Trophoblast cell (in vitro differentiated cells and primary cell): ENCODE measurements at regions not wholly inside any gene's neighbourhood (a gene's known extent, or its start where the extent isn't known, plus 50 kb on each side); places are given as distances from the start of the nearest gene placed in this dataset.

Experiments
- DNase-seq, 2 donors: peaks; one replicate each; pipeline ENCODE4 v3.0.0-alpha.2; 2016
- H2AFZ ChIP-seq: 2 replicates; pipeline ENCODE4 v1.6.1; 2013; ENCODE audit warnings: low read length, moderate library complexity, mild to moderate bottlenecking; ENCODE audit not compliant: insufficient read depth, poor library complexity
- H2AK5ac ChIP-seq: 2 replicates; pipeline ENCODE4 v1.6.1; 2013; ENCODE audit warnings: mild to moderate bottlenecking, low read length
- H2BK120ac ChIP-seq: 2 replicates; pipeline ENCODE4 v1.6.1; 2013; ENCODE audit warnings: low read length, mild to moderate bottlenecking, moderate library complexity; ENCODE audit not compliant: insufficient read depth, poor library complexity
- H2BK12ac ChIP-seq: 2 replicates; pipeline ENCODE4 v1.6.1; 2013; ENCODE audit warnings: mild to moderate bottlenecking, low read length, moderate library complexity
- H2BK5ac ChIP-seq: 2 replicates; pipeline ENCODE4 v1.6.1; 2013; ENCODE audit warnings: low read length, low read depth, moderate library complexity, mild to moderate bottlenecking; ENCODE audit not compliant: poor library complexity
- H3K14ac ChIP-seq: 2 replicates; pipeline ENCODE4 v1.6.1; 2013; ENCODE audit warnings: mild to moderate bottlenecking, low read length
- H3K18ac ChIP-seq: 2 replicates; pipeline ENCODE4 v1.6.1; 2013; ENCODE audit warnings: mild to moderate bottlenecking, low read length
- H3K23ac ChIP-seq: 2 replicates; pipeline ENCODE4 v1.6.1; 2013; ENCODE audit warnings: low read length
- H3K27ac ChIP-seq: 2 replicates; pipeline ENCODE4 v1.5.1; 2013; ENCODE audit warnings: low read depth, mild to moderate bottlenecking, inconsistent platforms, low read length, moderate library complexity
- H3K27me3 ChIP-seq: 2 replicates; pipeline ENCODE4 v1.6.1; 2013; ENCODE audit warnings: inconsistent platforms, mild to moderate bottlenecking, low read length, moderate library complexity; ENCODE audit not compliant: insufficient read depth
- H3K36me3 ChIP-seq, 2 experiments: 1 replicate in 1 of 2; 2 replicates in 1 of 2; pipeline ENCODE4 v1.6.1; 2013; ENCODE audit warnings: low read length in 2 of 2, mild to moderate bottlenecking in 2 of 2, moderate library complexity in 1 of 2; ENCODE audit not compliant: insufficient read depth in 2 of 2, control insufficient read depth in 1 of 2
- H3K4ac ChIP-seq: 2 replicates; pipeline ENCODE4 v1.6.1; 2013; ENCODE audit warnings: low read depth, mild to moderate bottlenecking, low read length, moderate library complexity
- H3K4me1 ChIP-seq, 2 experiments: 1 replicate in 1 of 2; 2 replicates in 1 of 2; pipeline ENCODE4 v1.6.1; 2013; ENCODE audit warnings: low read length in 2 of 2, mild to moderate bottlenecking in 2 of 2, moderate library complexity in 1 of 2; ENCODE audit not compliant: insufficient read depth in 2 of 2, control insufficient read depth in 1 of 2
- H3K4me2 ChIP-seq: 2 replicates; pipeline ENCODE4 v1.6.1; 2013; ENCODE audit warnings: inconsistent platforms, mild to moderate bottlenecking, low read length, moderate library complexity
- H3K4me3 ChIP-seq: 2 replicates; pipeline ENCODE4 v1.5.1; 2013; ENCODE audit warnings: mild to moderate bottlenecking, low read depth, low read length, inconsistent platforms
- H3K79me1 ChIP-seq: one replicate; pipeline ENCODE4 v1.6.1; 2013; ENCODE audit warnings: low read length
- H3K79me2 ChIP-seq: 2 replicates; pipeline ENCODE4 v1.6.1; 2013; ENCODE audit warnings: low read length, mild to moderate bottlenecking; ENCODE audit not compliant: control insufficient read depth, insufficient read depth, poor library complexity
- H3K9ac ChIP-seq: 2 replicates; pipeline ENCODE4 v1.6.1; 2013; ENCODE audit warnings: mild to moderate bottlenecking, low read length
- H3K9me3 ChIP-seq: 2 replicates; pipeline ENCODE4 v1.6.1; 2013; ENCODE audit warnings: low read depth, mild to moderate bottlenecking, control low read depth, inconsistent platforms, low read length; ENCODE audit not compliant: insufficient read depth
- H4K12ac ChIP-seq: 2 replicates; pipeline ENCODE4 v1.6.1; 2013; ENCODE audit warnings: low read depth, mild to moderate bottlenecking, low read length, moderate library complexity
- H4K8ac ChIP-seq: 2 replicates; pipeline ENCODE4 v1.6.1; 2013; ENCODE audit warnings: low read depth, mild to moderate bottlenecking, low read length, moderate library complexity
- H4K91ac ChIP-seq: one replicate; pipeline ENCODE4 v1.6.1; 2013; ENCODE audit warnings: low read depth, mild to moderate bottlenecking, low read length, moderate library complexity
- WGBS: extraction: QIAGEN DNeasy Blood & Tissue Kit; methylation state at CpG from one replicate; pipeline ENCODE4 v1.1.7; 2013; ENCODE audit warnings: missing lambda C conversion rate; ENCODE audit not compliant: insufficient read length, insufficient coverage; ENCODE audit errors: extremely low coverage; 5-methylcytosine and 5-hydroxymethylcytosine counted together

DNA sequence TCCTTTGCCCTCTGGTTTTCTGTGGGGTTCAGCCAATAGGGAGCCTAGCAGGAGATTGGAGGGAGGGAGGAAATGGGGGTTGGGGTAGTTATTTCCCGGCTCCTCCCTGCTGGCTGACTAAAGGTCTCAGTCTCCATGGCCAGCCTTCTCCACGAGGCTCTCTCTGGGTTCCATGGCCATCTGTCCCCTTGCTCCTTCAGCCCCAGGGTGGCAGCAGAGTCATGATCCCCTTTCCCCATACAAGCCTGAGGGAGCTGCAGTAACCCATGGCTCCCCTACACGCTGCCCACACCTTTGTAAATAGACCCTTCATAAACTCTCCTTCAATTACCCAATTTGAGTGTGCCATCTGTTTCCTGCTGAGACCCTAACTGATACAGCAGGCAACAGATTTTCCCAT, 176.1 kb upstream of the CSF3R start:
- Histone ChIP-seq H3K4ac (no peak overlapping the region), H2BK5ac (no peak overlapping the region), H3K23ac (no peak overlapping the region), H2AFZ (no peak overlapping the region), H4K12ac (no peak overlapping the region), H4K91ac (no peak overlapping the region), H3K36me3 (no peaks in the 10 kb centered on the region), H3K18ac (no peak overlapping the region), H2AK5ac (no peak overlapping the region), H3K9me3 (peaks cover under 1% of the 10 kb centered on the region), H4K8ac (no peak overlapping the region), H2BK120ac (no peak overlapping the region), H3K9ac (no peak overlapping the region), H3K27me3 (no peaks in the 10 kb centered on the region), H3K4me3 (no peak overlapping the region), H3K79me1 (no peaks in the 10 kb centered on the region), H3K79me2 (no peaks in the 10 kb centered on the region), H3K14ac (no peak overlapping the region), H3K27ac (no peak overlapping the region), H2BK12ac (no peak overlapping the region), H3K4me1 (no peaks in the 10 kb centered on the region), H3K4me2 (no peak overlapping the region)
- no peak for DNase-seq
- no CpG with 5 or more reads among the region's 3 CpGs for WGBS

DNA sequence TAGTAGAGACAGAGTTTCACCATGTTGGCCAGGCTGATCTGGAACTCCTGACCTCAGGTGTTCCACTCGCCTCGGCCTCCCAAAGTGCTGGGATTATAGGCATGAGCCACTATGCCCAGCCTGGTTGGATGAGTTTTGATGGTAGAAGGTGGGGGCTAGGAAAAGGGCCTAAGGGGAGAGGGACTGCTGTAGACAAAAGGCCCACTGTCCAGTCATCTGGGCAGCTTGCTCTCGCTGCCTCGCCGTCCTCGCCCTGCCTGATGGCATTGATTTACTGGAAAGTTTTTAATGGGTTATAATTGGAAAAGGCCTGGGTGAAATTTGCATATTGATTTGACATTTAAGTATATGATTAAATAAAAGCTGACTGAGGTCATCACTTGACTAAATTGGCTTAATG, 175.1 kb upstream of the CSF3R start:
- DNase-seq, result no peak
- H2BK5ac ChIP-seq, result no peak overlapping the region
- H3K4me2 ChIP-seq, result no peak overlapping the region
- H2BK12ac ChIP-seq, result no peak overlapping the region
- WGBS, result no CpG with 5 or more reads among the region's 6 CpGs
- H2BK120ac ChIP-seq, result no peak overlapping the region
- no peaks in the 10 kb centered on the region for H3K36me3 ChIP-seq
- no peak overlapping the region for H3K23ac ChIP-seq
- H2AK5ac ChIP-seq, result no peak overlapping the region
- no peak overlapping the region for H2AFZ ChIP-seq
- no peak overlapping the region for H4K91ac ChIP-seq
- H3K79me1 ChIP-seq, result no peaks in the 10 kb centered on the region
- no peak overlapping the region for H3K9ac ChIP-seq
- H3K79me2 ChIP-seq, result no peaks in the 10 kb centered on the region
- no peak overlapping the region for H3K18ac ChIP-seq
- H3K4me1 ChIP-seq, result no peaks in the 10 kb centered on the region
- no peak overlapping the region for H3K14ac ChIP-seq
- H3K4ac ChIP-seq, result no peak overlapping the region
- H4K8ac ChIP-seq, result no peak overlapping the region
- peaks cover 2% of the 10 kb centered on the region for H3K9me3 ChIP-seq
- no peak overlapping the region for H4K12ac ChIP-seq
- no peaks in the 10 kb centered on the region for H3K27me3 ChIP-seq
- H3K27ac ChIP-seq, result no peak overlapping the region
- H3K4me3 ChIP-seq, result no peak overlapping the region

GRCh38 chr1:36656838-36657237, 174.1 kb upstream of the CSF3R start:
- no peak overlapping the region for H3K4me2 ChIP-seq
- H4K12ac ChIP-seq, result no peak overlapping the region
- no peak overlapping the region for H2AFZ ChIP-seq
- H3K36me3 ChIP-seq, result no peaks in the 10 kb centered on the region
- H3K79me1 ChIP-seq, result no peaks in the 10 kb centered on the region
- no peak overlapping the region for H2AK5ac ChIP-seq
- no peaks in the 10 kb centered on the region for H3K4me1 ChIP-seq
- H2BK5ac ChIP-seq, result no peak overlapping the region
- peaks cover 2% of the 10 kb centered on the region for H3K9me3 ChIP-seq
- H3K4me3 ChIP-seq, result no peak overlapping the region
- no peak overlapping the region for H3K14ac ChIP-seq
- H3K27ac ChIP-seq, result no peak overlapping the region
- no peak overlapping the region for H4K8ac ChIP-seq
- H3K27me3 ChIP-seq, result no peaks in the 10 kb centered on the region
- H2BK12ac ChIP-seq, result no peak overlapping the region
- H3K9ac ChIP-seq, result no peak overlapping the region
- no peak for DNase-seq
- H3K18ac ChIP-seq, result no peak overlapping the region
- H2BK120ac ChIP-seq, result no peak overlapping the region
- H3K23ac ChIP-seq, result no peak overlapping the region
- no peaks in the 10 kb centered on the region for H3K79me2 ChIP-seq
- H4K91ac ChIP-seq, result no peak overlapping the region
- no peak overlapping the region for H3K4ac ChIP-seq

DNA sequence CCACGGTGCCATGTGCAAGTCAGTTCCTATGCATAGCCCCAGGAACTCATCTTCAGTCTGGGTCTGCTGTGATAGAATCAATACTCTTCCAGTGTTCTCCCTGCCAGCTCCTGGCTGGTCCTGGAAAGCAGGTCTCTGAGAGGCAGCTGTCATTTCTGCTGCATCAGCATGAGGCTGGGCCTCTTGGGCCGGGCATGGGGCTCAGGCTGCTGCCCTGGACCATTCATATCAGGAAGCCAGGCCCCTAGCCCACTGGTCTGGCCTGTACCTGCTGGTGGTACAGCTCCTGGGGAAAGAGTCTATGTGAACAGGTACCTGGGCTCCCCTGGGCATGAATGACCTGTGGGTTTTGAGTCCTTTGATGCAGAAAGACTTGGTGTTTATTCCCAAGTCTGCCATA, 173.6 kb upstream of the CSF3R start:
- H3K23ac ChIP-seq, result no peak overlapping the region
- H4K12ac ChIP-seq, result no peak overlapping the region
- H3K9me3 ChIP-seq, result peaks cover 2% of the 10 kb centered on the region
- H3K79me1 ChIP-seq, result no peaks in the 10 kb centered on the region
- H4K8ac ChIP-seq, result no peak overlapping the region
- no peak overlapping the region for H3K4me3 ChIP-seq
- no peaks in the 10 kb centered on the region for H3K36me3 ChIP-seq
- H3K27me3 ChIP-seq, result no peaks in the 10 kb centered on the region
- H3K4ac ChIP-seq, result no peak overlapping the region
- H2AK5ac ChIP-seq, result no peak overlapping the region
- DNase-seq, result no peak
- H2BK12ac ChIP-seq, result no peak overlapping the region
- peaks cover 0 to 3% of the 10 kb centered on the region in 2 experiments for H3K4me1 ChIP-seq
- H3K4me2 ChIP-seq, result no peak overlapping the region
- H2AFZ ChIP-seq, result no peak overlapping the region
- H2BK120ac ChIP-seq, result no peak overlapping the region
- H3K79me2 ChIP-seq, result no peaks in the 10 kb centered on the region
- H4K91ac ChIP-seq, result no peak overlapping the region
- H2BK5ac ChIP-seq, result no peak overlapping the region
- H3K14ac ChIP-seq, result no peak overlapping the region
- WGBS, result no CpG with 5 or more reads among the region's 2 CpGs
- no peak overlapping the region for H3K9ac ChIP-seq
- no peak overlapping the region for H3K27ac ChIP-seq
- no peak overlapping the region for H3K18ac ChIP-seq
